Fibroblast of peridontal ligament (primary cell): ENCODE measurements at regions not wholly inside any gene's neighbourhood (a gene's known extent, or its start where the extent isn't known, plus 50 kb on each side); places are given as distances from the start of the nearest gene placed in this dataset.
"Not testable (repeated sequence)": the region's sequence is repeated elsewhere in the genome, so short reads cannot be mapped to it uniquely, and the experiment has no call there.

Experiments
- DNase-seq: peaks from one replicate; pipeline ENCODE4 v3.0.0-alpha.2; 2010; ENCODE audit errors: extremely low read depth

DNA sequence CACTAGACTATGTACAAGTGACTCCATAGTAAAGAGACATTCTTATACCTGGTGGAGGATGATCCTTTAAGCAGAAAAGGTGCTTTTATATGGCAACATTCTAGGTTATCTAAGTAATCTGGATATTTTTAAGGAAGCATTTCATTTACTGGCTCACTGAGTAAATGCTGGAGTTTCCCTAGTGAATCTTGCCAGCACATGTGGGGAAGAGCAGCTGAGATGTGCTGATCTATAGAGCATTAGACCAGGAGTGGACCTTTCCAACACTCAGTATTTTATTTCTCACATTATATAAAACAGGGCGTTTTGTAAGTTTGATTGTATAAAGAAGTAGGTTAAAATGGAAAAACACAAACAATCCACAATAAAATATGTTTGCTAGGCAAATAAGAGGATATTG lies 478.5 kb downstream of the ATP23 start:
- peak; percentile 57 for DNase-seq

DNA sequence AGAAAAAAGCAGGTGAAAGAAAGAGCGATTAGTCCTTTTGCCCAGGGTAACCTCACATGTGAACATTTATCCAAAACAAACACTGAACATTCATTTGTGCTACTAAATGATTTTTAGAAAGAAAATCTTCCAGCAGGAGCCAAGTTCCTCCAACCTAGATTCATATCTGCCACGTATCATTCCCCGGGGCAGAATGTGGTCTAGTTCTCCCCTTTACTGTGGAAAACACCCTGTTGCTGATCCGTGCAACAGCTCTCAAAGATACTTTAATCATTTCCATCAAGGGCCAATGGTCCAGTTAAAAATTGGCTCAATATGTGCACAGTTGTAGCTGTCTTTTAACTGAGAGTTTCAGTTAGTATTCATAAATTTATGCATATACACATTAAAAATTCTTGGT lies 479.1 kb downstream of the ATP23 start:
- DNase-seq = peak; percentile 69

DNA sequence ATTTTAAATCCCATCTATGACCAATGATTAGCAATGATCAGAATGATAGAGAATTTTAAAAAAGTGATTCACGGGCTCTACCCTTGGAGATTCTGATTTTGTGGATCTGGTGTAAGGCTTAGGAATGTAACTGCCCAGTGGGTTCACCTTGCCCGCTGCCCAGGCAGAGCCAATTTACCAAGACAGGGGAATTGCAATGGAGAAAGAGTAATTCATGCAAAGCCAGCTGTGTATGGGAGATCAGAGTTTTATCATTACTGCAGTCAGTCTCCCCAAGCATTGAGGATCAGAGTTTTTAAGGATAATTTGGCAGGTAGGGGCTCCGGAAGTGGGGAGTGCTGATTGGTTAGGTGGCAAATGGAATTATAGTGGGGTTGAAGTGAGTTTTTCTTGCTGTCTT lies 480.6 kb downstream of the ATP23 start:
- DNase-seq = no peak

DNA sequence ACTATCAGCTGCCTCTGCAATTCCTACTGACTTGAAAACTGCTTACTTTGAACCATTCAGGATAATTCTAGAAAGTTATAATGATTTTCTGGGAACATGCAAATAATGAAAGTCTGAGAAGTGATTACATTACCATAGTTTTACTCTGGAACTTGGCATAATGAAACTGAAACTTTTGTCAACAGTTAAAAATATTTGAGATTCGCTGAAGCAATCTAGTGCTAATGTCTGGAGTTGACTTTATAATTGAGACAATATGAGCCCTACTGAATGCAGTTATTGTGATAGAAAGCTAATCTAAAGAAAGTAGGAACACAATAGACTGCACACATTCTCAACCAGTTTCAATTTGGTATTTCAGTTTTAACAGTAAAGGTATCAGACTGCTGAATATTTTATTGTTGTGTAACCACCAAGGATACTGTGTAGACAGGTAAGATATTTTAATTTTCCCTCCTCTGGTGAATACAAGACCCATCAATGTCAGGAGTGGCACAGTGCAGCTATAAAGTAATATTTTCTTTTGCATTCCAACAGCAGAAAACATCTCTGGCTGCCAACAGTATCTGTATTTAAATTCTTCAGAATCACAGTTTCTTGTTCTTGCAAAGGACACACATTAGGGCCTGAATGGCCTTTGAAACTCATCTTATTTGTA lies 483.5 kb downstream of the ATP23 start:
- peak; percentile 68 for DNase-seq

DNA sequence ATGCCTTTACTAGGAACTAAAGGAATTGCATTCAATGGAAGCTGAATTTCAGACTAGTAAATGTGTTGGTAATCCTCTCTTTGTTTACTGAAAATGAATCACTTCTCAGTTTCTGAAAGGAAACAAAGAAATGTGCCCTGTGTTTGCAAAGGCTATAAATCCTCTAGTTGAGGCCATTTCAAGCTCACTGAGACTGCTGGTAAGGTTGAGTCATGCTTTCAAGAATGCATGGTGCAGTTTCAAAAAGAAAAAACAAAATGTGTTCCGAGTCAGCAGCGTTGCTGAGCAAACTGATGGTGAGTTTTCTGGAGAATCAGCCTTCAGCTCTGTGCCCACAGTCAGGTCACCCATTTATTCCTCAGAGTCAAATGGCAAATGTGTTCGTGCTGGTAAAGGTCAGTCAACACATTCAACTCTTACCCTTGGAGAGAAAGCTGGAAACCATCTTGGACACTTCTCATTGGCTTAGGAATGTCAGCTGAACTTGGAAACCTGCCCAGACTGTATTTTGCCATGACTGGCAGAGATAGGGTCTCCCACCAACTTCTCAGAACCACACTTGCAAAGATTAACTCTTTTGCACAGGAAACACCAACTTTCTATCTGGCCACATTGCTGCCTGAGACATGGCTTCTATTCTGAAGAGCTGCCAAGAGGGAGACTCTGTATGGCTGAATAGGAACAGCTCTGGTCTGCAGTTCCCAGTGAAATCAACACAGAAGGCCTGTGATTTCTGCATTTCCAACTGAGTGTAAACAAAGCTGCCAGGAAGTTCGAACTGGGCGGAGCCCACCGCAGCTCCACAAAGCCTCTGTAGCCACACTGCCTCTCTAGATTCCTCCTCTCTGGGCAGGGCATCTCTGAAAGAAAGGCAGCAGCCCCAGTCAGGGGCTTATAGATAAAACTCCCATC lies 484.4 kb downstream of the ATP23 start:
- DNase-seq = peak; percentile 92

DNA sequence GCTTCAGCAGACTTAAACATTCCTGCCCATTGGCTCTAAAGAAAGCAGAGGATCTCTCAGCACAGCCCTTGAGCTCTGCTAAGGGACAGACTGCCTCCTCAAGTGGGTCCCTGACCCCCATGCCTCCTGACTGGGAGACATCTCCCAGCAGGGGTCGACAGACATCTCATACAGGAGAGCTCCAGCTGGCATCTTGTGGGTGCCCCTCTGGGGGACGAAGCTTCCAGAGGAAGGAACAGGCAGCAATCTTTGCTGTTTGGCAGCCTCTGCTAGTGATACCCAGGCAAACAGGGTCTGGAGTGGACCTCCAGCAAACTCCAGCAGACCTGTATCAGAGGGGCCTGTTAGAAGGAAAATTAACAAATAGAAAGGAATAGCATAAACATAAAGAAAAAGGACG lies 485.1 kb downstream of the ATP23 start:
- not testable (repeated sequence) for DNase-seq

DNA sequence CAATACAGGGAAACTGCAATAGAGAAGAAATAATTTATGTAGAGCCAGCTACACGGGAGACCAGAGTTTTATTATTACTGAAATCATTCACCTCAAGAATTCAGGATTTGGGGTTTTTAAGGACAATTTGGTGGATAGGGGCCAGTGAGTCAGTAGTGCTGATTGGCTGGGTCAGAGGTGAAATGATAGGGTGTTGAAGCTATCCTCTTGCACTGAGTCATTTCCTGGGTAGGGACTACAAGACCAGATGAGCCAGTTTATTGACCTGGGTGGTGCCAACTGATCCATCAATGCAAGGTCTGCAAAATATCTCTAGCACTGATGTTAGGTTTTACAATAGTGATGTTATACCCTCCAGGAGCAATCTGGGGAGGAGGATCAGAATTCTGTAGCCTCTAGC lies 486.3 kb downstream of the LRIG3 start:
- DNase-seq = peak; percentile 36

DNA sequence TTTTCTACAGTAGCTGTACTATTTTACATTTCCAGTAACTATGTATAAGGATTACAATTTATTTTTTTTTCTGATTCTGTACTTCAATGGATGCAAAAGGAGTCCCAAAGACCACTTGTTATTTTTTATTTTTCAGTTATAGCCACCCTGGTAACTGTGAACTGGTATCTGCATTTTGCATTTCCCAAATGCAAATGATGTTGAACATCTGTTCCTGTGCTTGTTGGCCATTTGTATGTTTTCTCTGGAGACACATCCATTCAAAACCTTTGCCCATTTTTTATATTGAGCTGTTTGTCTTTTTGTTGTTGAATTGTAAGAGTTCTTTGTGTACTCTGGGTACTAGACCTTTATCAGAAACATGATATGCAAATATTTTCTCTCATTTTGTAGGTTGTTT lies 485.6 kb downstream of the LRIG3 start:
- DNase-seq = no peak

DNA sequence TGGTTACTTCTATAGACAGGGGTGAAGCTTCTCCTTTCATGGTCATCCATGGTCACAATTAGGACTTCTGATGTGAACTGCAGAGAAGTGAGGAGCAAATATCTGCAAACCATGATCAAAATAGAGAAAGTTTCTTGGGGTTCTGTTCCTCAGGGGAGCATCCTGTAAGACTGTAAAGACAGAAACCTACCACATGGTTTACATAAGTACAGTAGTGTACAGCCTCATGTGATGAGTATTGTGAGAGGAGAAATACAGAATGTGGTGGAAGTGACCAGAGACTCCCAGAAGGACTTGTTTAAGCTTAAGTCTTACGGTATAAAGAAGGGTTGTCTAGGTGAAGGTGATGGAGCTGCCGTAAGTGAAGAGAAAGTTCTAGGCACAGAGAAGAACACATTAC lies 484.7 kb downstream of the LRIG3 start:
- DNase-seq = no peak

DNA sequence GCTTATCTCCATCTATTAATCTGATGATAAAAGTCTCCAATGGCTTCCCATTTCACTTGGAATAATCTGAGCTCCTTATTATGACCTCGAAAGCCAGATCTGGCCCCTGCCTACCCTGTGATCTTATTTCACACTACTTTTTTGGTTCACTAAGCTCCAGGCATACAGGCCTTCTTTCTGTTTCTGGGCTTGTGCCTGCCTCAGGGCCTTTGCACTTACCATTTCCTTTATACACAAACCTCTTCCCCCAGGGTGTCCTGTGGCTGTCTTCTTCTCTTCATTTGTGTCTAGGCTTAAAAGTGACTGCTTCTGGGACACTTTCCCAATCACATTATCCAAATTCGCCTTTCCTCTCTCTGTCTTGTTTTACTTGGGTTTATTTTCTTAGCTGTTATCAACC lies 478.8 kb downstream of the LRIG3 start:
- no peak for DNase-seq

DNA sequence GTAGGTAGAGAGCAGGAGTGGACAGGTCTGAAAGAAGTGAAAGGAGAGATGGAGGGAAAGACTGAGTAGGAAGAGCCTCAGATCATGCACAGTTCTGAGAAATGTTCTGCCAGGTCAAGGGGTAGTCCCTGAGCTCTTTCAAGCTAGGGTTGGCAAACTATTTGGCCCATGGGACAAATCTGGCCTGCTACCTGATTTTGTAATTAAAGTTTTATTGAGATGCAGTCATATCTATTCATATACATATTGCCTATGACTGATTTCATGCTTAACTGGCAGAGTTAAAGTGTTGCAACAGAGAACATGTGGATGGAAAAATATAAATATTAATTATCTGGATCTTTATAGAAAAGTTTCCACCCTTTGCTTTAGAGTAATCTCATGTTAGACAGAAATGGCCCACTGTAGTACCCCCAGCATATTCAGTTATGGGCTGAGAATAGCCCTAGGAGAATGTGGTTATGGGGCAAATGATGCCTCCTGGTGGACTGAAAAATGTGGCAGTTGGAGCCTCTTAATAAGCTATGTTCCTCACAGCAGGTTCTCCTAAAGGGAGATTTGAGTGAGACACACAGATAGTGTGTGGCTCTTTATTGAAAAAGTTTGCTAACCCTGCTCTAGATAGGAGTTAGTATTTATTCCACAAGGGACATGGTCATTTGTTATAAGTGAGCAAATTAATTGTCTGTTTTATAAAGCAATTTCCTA lies 476.9 kb downstream of the LRIG3 start:
- peak; percentile 38 for DNase-seq

DNA sequence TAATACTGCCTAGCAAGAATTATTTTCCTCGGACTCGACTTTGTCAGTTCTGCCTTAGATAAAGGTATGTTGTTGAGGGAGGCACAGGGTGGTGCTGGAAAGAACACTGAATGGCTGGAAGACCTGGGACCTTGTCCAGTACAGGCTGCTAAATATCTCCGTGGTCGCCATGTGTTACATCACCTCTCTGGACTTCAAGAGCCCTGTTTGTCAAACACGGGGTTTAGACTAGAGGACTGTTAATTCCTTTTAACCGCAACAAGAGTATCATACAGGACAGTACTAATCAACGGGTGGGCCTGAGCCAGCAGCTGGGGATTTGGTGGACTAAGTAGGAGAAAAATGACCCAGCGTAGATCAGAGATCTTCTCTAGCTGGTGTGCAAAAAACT lies 476.3 kb downstream of the LRIG3 start:
- peak; percentile 45 for DNase-seq

DNA sequence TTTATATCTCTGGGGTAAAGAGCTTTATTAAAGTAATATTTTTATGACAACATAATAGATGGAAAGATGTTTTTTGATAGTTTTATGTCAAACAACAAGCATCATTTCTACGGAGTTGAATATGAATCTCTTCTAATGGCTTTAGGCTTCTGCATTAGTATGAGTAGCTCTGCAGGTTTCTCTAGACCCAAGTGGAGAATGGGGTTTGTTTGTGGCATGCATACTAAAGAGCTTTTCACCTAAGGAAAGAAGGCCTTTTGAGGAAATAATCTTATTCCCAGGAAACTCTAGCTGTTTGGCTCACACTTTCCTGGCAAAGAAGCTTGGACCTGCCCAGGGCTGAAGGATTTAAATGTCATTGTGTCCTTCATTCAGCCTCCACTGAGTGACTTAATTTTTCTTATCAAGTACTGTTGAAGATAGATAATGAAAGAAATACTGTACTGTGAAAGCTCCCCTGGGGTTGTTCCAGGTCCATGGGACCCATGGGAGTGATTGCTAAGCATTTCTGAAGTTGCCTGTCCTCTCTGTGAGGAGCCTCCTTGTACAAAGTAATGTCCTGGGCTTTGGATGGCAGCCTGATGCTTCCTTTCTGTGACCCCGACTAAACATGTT lies 469.3 kb downstream of the LRIG3 start:
- DNase-seq = no peak

DNA sequence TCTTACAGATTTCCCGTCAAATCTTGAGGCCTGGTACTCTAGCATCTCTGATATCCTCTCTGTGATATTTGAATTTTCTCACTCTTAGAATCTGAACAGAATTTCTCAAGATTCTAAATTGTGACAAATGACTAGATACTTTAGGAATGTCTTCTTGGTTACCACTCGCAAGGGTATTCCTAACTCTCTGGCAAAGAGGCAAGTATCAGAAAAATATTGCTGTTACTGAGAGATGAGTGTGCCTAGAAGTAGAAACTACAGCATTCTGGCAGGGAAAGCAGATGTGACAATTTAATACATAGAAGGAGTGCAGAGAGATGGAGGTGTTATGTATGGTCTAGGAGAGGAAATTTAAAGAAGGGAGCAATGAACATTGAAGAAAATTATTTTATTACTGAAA lies 467.8 kb downstream of the LRIG3 start:
- DNase-seq = peak; percentile 67

DNA sequence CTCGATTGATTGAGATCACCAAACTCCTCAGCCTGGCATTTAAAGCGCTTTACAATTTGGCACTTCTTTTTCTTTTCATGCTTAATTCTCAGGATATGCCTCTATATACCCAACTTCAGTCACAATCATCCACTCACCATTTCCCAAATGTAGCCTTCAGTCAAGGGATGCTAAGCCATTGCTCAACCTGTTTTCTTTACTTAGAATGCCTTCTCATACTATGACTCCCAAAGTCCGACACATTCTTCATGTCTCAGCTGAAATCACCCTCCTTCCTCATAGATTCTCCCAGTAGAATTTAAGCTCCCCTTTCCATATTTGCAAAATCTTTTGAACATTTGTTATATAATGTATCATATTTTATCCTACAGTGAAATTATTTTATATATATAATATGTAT lies 467.0 kb downstream of the LRIG3 start:
- DNase-seq = no peak

DNA sequence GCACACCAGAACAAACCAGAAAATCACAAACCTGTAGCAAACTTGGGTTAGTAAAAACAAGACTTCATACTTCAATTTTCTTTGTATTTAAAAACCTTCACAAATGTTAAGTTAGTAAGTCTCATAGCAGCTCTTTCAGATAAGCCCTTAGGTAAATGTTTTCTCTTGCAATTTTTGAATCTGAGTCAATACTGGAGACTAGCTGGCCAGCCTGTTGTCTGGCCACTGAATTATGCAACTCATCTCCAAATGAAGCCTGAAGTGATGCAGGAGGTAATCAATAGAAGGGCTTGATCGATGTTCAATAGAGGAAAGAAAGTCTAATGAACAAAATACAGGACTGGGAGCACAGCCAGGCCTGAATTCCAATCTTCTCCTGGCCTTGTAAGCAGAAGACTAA lies 465.2 kb downstream of the LRIG3 start:
- peak; percentile 20 for DNase-seq

DNA sequence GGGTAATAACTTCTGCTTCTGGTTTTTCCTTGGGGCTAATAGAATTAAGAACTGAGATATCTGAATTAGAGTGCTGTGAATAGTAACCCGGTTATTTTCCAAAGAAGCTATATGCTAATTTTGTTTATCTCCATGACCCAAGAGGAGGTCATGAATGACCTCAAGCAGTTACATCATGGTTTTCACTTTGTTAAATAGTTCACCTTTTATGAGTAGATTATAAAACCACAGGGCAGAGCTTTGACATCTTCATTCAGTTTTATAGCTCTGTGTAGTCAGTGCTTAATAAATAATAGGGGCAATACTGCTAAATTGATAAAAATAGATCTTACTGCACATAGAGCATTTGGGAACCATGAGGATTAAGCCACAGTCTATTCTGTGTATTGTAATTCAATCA lies 462.2 kb downstream of the LRIG3 start:
- DNase-seq = no peak

DNA sequence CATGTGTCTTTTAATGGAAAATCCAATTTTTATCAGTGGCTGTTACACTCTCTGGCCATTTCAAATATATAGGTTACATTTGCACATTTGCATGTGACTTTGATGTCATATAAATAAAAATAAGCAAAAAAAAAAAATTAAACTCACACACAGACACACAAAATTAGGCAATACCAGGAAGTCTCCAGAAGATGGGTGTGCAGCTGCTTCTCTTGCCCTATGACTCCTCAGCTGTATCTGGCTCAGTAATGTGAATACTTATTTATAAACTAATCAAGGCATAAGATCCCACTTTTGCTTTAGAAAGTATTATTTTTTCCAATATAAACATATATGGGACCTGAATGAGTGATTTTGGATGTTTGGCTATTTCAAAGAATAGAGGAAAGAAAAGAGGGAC lies 461.1 kb downstream of the LRIG3 start:
- DNase-seq = peak; percentile 20

DNA sequence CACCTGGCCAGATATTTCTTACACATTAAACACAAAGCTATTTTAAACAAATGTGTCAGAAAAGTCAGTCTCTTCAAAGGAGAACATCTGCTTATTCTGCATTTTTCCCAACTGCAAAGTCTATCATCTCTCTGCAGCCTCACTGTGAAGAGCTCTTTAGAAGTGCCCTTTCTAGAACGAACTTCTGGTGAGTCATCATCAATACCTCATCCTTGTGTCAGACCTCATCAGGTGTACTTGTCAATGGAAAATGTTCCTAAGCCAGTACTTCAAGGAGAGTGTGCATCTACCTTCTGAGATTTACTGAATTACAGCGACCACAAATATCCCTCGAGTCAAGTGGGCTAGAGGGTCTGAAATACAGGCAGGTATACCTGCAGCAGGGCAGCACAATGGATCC lies 457.3 kb downstream of the LRIG3 start:
- no peak for DNase-seq

DNA sequence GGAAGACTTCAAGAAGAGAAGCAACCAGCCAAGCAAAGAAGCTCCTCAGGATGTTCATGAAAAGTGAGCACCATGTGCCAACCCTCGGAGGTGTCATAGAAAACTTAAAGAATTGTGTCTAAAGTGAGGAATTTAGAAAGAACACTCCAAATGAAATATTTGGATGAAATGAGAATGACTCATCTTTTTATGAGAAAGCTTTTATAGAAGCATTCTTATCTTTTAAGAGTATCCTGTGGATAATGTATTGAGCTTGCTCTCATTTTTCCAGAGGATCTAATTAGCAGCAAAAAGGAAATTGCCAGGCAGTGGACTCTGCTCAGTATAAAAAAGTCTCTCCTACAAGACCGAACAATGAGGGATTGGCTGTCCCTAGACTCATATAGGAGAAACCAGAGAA lies 454.9 kb downstream of the LRIG3 start:
- no peak for DNase-seq

DNA sequence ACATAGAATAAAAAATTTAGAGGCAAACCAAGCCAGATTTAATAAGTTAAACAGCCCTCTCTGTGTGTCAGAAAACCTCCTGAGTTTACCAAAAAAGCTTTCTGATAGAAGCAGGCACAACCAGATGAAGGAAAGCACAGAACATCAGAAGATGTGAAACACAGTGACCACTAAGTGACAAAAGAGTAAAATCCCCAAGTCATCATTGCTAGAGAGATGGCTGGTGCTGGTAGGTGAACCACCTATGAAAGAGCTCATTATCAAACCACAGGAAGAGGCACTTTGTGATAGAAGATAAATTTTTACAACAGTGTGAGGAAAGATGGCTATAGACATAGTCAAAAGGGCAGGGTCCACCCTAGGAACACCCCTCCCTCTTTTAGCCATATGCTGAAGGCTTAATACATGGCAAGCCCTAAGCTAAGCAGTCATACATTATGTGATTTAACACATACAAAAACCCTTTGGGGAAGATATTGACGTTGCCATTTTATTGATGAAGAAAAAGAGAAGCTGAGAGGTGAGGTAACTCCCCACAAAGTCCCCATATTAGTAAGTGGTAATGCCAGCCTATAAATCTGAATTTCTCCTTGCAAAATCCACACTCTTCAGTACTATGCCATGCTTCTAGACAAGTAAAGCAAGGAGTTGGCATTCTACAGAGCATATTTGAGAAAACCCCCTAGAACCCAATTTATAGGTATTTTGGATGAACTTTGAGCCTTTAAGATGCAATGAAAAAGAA lies 449.9 kb downstream of the LRIG3 start:
- DNase-seq = no peak

DNA sequence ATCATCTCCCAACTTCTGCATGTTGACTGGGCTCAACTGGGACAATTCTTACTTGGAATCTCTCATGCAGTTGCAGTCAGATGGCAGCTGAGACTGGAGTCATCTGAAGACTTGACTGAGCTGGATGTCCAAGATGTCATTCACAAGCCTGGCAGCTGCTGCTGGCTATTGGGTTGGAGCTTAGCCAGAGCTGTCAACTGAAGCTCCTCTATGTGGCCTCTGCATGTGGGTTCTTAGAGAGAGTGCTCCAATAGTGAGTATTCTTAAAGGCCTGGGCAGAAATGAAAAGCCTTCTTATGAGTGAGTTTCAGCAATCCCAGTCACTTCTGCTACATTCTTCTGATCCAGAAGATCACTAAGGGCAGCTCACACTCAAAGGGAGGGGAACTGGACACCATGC lies 440.9 kb downstream of the LRIG3 start:
- no peak for DNase-seq
